Panc1 (cell line): ENCODE measurements at regions not wholly inside any gene's neighbourhood (a gene's known extent, or its start where the extent isn't known, plus 50 kb on each side); places are given as distances from the start of the nearest gene placed in this dataset.
"Not testable (repeated sequence)": the region's sequence is repeated elsewhere in the genome, so short reads cannot be mapped to it uniquely, and the experiment has no call there.

ENCODE experiments used
- CTCF ChIP-seq: fragments of 450-650 bp; IDR thresholded peaks from 2 replicates; pipeline ENCODE4 v1.5.1; 2017; ENCODE audit warnings: mild to moderate bottlenecking
- POLR2AphosphoS5 ChIP-seq: IDR thresholded peaks from 2 replicates; pipeline ENCODE4 v1.6.1; 2012; ENCODE audit warnings: mild to moderate bottlenecking, low read depth, low read length, moderate library complexity
- SIN3A ChIP-seq: IDR thresholded peaks from 2 replicates; pipeline ENCODE4 v1.6.1; 2012; ENCODE audit warnings: low read depth, mild to moderate bottlenecking, low read length, moderate library complexity, borderline replicate concordance; ENCODE audit not compliant: insufficient read depth
- TCF7L2 ChIP-seq: IDR thresholded peaks from 2 replicates; pipeline ENCODE4 v1.6.1; 2011; ENCODE audit warnings: mild to moderate bottlenecking, low read depth, low read length, inconsistent platforms
- TF ChIP-seq, protein P1 (sequence below), 2 experiments: IDR thresholded peaks; 2 replicates each; pipeline ENCODE4 v1.6.1; 2011 to 2012; ENCODE audit warnings: low read depth in 2 of 2, control low read depth in 1 of 2, low read length in 1 of 2, mild to moderate bottlenecking in 1 of 2, moderate library complexity in 1 of 2; ENCODE audit not compliant: insufficient read depth in 1 of 2

- not testable (repeated sequence) for TF ChIP-seq CTCF, TCF7L2, POLR2AphosphoS5, SIN3A
- TF ChIP-seq, protein P1, sequence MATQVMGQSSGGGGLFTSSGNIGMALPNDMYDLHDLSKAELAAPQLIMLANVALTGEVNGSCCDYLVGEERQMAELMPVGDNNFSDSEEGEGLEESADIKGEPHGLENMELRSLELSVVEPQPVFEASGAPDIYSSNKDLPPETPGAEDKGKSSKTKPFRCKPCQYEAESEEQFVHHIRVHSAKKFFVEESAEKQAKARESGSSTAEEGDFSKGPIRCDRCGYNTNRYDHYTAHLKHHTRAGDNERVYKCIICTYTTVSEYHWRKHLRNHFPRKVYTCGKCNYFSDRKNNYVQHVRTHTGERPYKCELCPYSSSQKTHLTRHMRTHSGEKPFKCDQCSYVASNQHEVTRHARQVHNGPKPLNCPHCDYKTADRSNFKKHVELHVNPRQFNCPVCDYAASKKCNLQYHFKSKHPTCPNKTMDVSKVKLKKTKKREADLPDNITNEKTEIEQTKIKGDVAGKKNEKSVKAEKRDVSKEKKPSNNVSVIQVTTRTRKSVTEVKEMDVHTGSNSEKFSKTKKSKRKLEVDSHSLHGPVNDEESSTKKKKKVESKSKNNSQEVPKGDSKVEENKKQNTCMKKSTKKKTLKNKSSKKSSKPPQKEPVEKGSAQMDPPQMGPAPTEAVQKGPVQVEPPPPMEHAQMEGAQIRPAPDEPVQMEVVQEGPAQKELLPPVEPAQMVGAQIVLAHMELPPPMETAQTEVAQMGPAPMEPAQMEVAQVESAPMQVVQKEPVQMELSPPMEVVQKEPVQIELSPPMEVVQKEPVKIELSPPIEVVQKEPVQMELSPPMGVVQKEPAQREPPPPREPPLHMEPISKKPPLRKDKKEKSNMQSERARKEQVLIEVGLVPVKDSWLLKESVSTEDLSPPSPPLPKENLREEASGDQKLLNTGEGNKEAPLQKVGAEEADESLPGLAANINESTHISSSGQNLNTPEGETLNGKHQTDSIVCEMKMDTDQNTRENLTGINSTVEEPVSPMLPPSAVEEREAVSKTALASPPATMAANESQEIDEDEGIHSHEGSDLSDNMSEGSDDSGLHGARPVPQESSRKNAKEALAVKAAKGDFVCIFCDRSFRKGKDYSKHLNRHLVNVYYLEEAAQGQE (IDR thresholded peaks at IDR 0.05; ENCODE audit: insufficient read depth in 1 of 2, low read depth in 2 of 2, low read length in 1 of 2), result not testable (repeated sequence)
Measured at GRCh38 chr14:34079643-34080042, 128.8 kb upstream of the EGLN3 start.
